GM12878 (cell line): ENCODE measurements at regions not wholly inside any gene's neighbourhood (a gene's known extent, or its start where the extent isn't known, plus 50 kb on each side); places are given as distances from the start of the nearest gene placed in this dataset.

Source experiments
- BRCA1 ChIP-seq: IDR thresholded peaks from 2 replicates; pipeline ENCODE4 v1.6.1; 2011; ENCODE audit warnings: low read depth, low read length, improper control_type of control experiment
- POLR2A ChIP-seq: IDR thresholded peaks from 2 replicates; pipeline ENCODE4 v1.6.1; 2011; ENCODE audit warnings: low read depth, mild to moderate bottlenecking, low read length
- YY1 ChIP-seq: IDR thresholded peaks from 2 replicates; pipeline ENCODE4 v1.6.1; 2011; ENCODE audit warnings: low read depth, mild to moderate bottlenecking, low read length
- TF ChIP-seq, protein P1 (sequence below), 3 experiments: IDR thresholded peaks in 2 of 3; conservative IDR thresholded peaks in 1 of 3; 2 replicates each; pipeline ENCODE4 v1.5.1; 2011; ENCODE audit warnings: low read depth in 3 of 3, low read length in 3 of 3, mild to moderate bottlenecking in 3 of 3, control low read depth in 2 of 3, moderate library complexity in 2 of 3, inconsistent platforms in 1 of 3, mixed read lengths in 1 of 3; ENCODE audit not compliant: control insufficient read depth in 2 of 3, insufficient read depth in 1 of 3; ENCODE audit errors: extremely low read depth in 1 of 3

- TF ChIP-seq POLR2A (no peak), BRCA1 (no peak), YY1 (no peak)
- TF ChIP-seq, protein P1, sequence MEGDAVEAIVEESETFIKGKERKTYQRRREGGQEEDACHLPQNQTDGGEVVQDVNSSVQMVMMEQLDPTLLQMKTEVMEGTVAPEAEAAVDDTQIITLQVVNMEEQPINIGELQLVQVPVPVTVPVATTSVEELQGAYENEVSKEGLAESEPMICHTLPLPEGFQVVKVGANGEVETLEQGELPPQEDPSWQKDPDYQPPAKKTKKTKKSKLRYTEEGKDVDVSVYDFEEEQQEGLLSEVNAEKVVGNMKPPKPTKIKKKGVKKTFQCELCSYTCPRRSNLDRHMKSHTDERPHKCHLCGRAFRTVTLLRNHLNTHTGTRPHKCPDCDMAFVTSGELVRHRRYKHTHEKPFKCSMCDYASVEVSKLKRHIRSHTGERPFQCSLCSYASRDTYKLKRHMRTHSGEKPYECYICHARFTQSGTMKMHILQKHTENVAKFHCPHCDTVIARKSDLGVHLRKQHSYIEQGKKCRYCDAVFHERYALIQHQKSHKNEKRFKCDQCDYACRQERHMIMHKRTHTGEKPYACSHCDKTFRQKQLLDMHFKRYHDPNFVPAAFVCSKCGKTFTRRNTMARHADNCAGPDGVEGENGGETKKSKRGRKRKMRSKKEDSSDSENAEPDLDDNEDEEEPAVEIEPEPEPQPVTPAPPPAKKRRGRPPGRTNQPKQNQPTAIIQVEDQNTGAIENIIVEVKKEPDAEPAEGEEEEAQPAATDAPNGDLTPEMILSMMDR (IDR thresholded peaks at IDR 0.05 in 2 of 3, conservative IDR thresholded peaks at IDR 0.05 in 1 of 3; ENCODE audit: control insufficient read depth in 2 of 3, extremely low read depth in 1 of 3, insufficient read depth in 1 of 3, low read depth in 3 of 3, low read length in 3 of 3), result no peak
Observed at GRCh38 chr6:113420290-113420689, 436.9 kb upstream of the MARCKS start.
